ENCODE measurements at regions not wholly inside any gene's neighbourhood (a gene's known extent, or its start where the extent isn't known, plus 50 kb on each side); places are given as distances from the start of the nearest gene placed in this dataset.

GRCh38 chr6:169839029-169839481, 87.6 kb downstream of the ERMARD start:
- no peak for TF ChIP-seq CTCF (IDR thresholded peaks at IDR 0.05; ENCODE audit: extremely low read depth, insufficient read depth, missing control alignments)
- in situ Hi-C loops (cut with MboI; ENCODE audit: low pct_unique_long_range_greater_than_20kb, low sequenced_read_pairs, unreplicated experiment) = loop anchor here (10.0 kb wide), 1 partner anchor 676 kb away; no protein-coding TSS in a partner anchor
- no peak for DNase-seq (ENCODE audit: low spot score)

- in situ Hi-C loops (cut with MboI; ENCODE audit: low pct_unique_long_range_greater_than_20kb, low sequenced_read_pairs, unreplicated experiment) = loop anchor here (10.0 kb wide), 1 partner anchor 676 kb away; no protein-coding TSS in a partner anchor
- TF ChIP-seq CTCF (IDR thresholded peaks at IDR 0.05; ENCODE audit: extremely low read depth, insufficient read depth, missing control alignments) = no peak
- DNase-seq (ENCODE audit: low spot score) = no peak
These were observed 87.1 kb downstream of the ERMARD start for GRCh38 chr6:169838346-169839028.

- DNase-seq (ENCODE audit: low spot score) = no peak
- in situ Hi-C loops (cut with MboI; ENCODE audit: low pct_unique_long_range_greater_than_20kb, low sequenced_read_pairs, unreplicated experiment) = loop anchor here (10.0 kb wide), 1 partner anchor 677 kb away; no protein-coding TSS in a partner anchor
- no peak for TF ChIP-seq CTCF (IDR thresholded peaks at IDR 0.05; ENCODE audit: extremely low read depth, insufficient read depth, missing control alignments)
These were observed 86.3 kb downstream of the ERMARD start for GRCh38 chr6:169837529-169838250.

GRCh38 chr6:169833258-169833794, 81.9 kb downstream of the ERMARD start:
- in situ Hi-C loops (cut with MboI; ENCODE audit: low pct_unique_long_range_greater_than_20kb, low sequenced_read_pairs, unreplicated experiment) = loop anchor here (10.0 kb wide), 1 partner anchor 681 kb away; no protein-coding TSS in a partner anchor
- no peak for DNase-seq (ENCODE audit: low spot score)
- TF ChIP-seq CTCF (IDR thresholded peaks at IDR 0.05; ENCODE audit: extremely low read depth, insufficient read depth, missing control alignments) = no peak

- no peak for TF ChIP-seq CTCF (IDR thresholded peaks at IDR 0.05; ENCODE audit: extremely low read depth, insufficient read depth, missing control alignments)
- no peak for DNase-seq (ENCODE audit: low spot score)
- in situ Hi-C loops (cut with MboI; ENCODE audit: low pct_unique_long_range_greater_than_20kb, low sequenced_read_pairs, unreplicated experiment) = loop anchor here (10.0 kb wide), 1 partner anchor 682 kb away; no protein-coding TSS in a partner anchor
These were observed 81.0 kb downstream of the ERMARD start for GRCh38 chr6:169832247-169832948.

Measured in GM13977 (cell line).